ENCODE measurements at regions not wholly inside any gene's neighbourhood (a gene's known extent, or its start where the extent isn't known, plus 50 kb on each side); places are given as distances from the start of the nearest gene placed in this dataset.

- no peak for TF ChIP-seq SRF (IDR thresholded peaks at IDR 0.05; ENCODE audit: low read depth)
- no peak for TF ChIP-seq POLR2A (IDR thresholded peaks at IDR 0.05; ENCODE audit: borderline replicate concordance, extremely low read depth, insufficient read depth, insufficient read length)
- TF ChIP-seq CEBPB (IDR thresholded peaks at IDR 0.05; ENCODE audit: low read depth) = no peak
- no peak for TF ChIP-seq ATF3 (IDR thresholded peaks at IDR 0.05)
- no peak for TF ChIP-seq POLR2AphosphoS5 (IDR thresholded peaks at IDR 0.05; ENCODE audit: low read depth, low read length)
- TF ChIP-seq ZNF274 (IDR thresholded peaks at IDR 0.05; ENCODE audit: low read depth, low read length) = no peak
- no peak for TF ChIP-seq MAX (IDR thresholded peaks at IDR 0.05)
- no peak for TF ChIP-seq EGR1 (IDR thresholded peaks at IDR 0.05; ENCODE audit: low read depth)
- TF ChIP-seq REST (IDR thresholded peaks at IDR 0.05; ENCODE audit: low read depth) = no peak
- no peak for TF ChIP-seq EZH2 (IDR thresholded peaks at IDR 0.05)
- ATAC-seq (no peak), DNase-seq (ENCODE audit: low read depth, low spot score) (no peak)
- H3K4me3 ChIP-seq (replicated peaks in 1 of 2; ENCODE audit: low read depth in 1 of 2, low read length in 2 of 2) = no peak overlapping the region
- no TSS peak for BruUV-seq (replicated peaks)
- no peak overlapping the region for H2AFZ ChIP-seq (ENCODE audit: low read depth, low read length, poor library complexity, severe bottlenecking)
- ChIA-PET CTCF (no interaction called here), POLR2A (no interaction called here), RAD21 (ENCODE audit: low non-redundant PET in 1 of 2, low total read pairs in 2 of 2, uncharacterized antibody in 2 of 2, unreplicated experiment in 2 of 2) (no interaction called here)
- H3K79me2 ChIP-seq (ENCODE audit: insufficient read depth, low read length) = no peaks in the 10 kb centered on the region
- no peak overlapping the region for H3K27ac ChIP-seq (ENCODE audit: low read depth, low read length)
- no peaks in the 10 kb centered on the region for H3K9me2 ChIP-seq (ENCODE audit: insufficient read depth)
- H3K9ac ChIP-seq (ENCODE audit: low read length) = no peak overlapping the region
- no peaks in the 10 kb centered on the region for H3K4me1 ChIP-seq (ENCODE audit: control insufficient read depth in 1 of 2, insufficient read depth in 2 of 2, low read length in 2 of 2)
- H3K9me3 ChIP-seq (ENCODE audit: control insufficient read depth in 1 of 2, insufficient read depth in 1 of 2, low read depth in 1 of 2, low read length in 2 of 2) = peaks cover 22 to 24% of the 10 kb centered on the region in 2 experiments; a peak in 3 of 4 replicates
- H3K27me3 ChIP-seq (ENCODE audit: insufficient read depth, low read length) = no peaks in the 10 kb centered on the region
- H4K20me1 ChIP-seq (ENCODE audit: insufficient read depth) = no peaks in the 10 kb centered on the region
- H3K4me2 ChIP-seq (ENCODE audit: low read length) = no peak overlapping the region
- H3K36me3 ChIP-seq (ENCODE audit: control insufficient read depth in 1 of 2, insufficient read depth in 2 of 2, low read length in 2 of 2) = no peaks in the 10 kb centered on the region
- intact Hi-C loops (cut with micrococcal nuclease) = no loop called here
These were observed 1247.4 kb upstream of the SORCS1 start for GRCh38 chr10:108411894-108412293.

All from HCT116 (cell line).